Neural cell (in vitro differentiated cells): ENCODE measurements at regions not wholly inside any gene's neighbourhood (a gene's known extent, or its start where the extent isn't known, plus 50 kb on each side); places are given as distances from the start of the nearest gene placed in this dataset.

Experiments
- CTCF ChIP-seq: fragments of 450-650 bp; IDR thresholded peaks from 2 replicates; pipeline ENCODE4 v1.5.1; 2014; ENCODE audit warnings: antibody characterized with exemption, mild to moderate bottlenecking, moderate library complexity; ENCODE audit not compliant: poor library complexity, severe bottlenecking
- EZH2 ChIP-seq: fragments of 200-600, 300-800 bp; shearing (Covaris generic), sonication (generic); IDR thresholded peaks from 2 replicates; pipeline ENCODE4 v1.6.1; 2014; ENCODE audit warnings: antibody characterized with exemption, low read length, borderline replicate concordance, mild to moderate bottlenecking; ENCODE audit not compliant: insufficient read depth, poor library complexity, severe bottlenecking
- POLR2AphosphoS5 ChIP-seq: IDR thresholded peaks from 2 replicates; pipeline ENCODE4 v1.6.1; 2012
- REST ChIP-seq: IDR thresholded peaks from 2 replicates; pipeline ENCODE4 v1.6.1; 2012; ENCODE audit warnings: borderline replicate concordance

DNA sequence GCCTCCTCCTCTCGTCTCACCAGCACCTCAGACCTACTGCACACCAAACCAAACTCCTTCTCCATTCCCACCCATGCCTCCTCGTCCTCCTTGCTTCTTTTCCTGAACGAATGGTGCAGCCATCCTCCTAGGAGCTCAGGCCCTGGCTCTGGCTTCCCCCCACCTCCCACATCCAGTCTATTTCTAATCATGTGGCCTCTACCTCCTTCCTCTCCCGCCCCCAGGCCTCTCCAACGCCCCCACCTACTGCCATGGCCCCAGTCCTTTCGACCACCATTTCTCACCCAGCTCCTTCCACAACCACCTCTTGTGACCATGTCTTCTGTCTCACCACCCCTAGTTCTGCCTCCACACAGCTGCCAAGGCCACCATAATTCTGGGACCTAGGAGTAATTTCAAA is 127.1 kb downstream of the PJA1 start:
- TF ChIP-seq POLR2AphosphoS5 (no peak), CTCF (no peak), EZH2 (no peak), REST (no peak)
